GM12878 (cell line): ENCODE measurements at regions not wholly inside any gene's neighbourhood (a gene's known extent, or its start where the extent isn't known, plus 50 kb on each side); places are given as distances from the start of the nearest gene placed in this dataset.

Experiments used
- ATAC-seq: fragments of 200-7000 bp; cut with Tn5 transposase; 3 replicates; pipeline ENCODE4 v1.9.1; 2020; ENCODE audit warnings: mild to moderate bottlenecking, moderate library complexity
- BruUV-seq: library from RNA; stranded (reverse); fragments of 400-500 nt; replicated peaks from 2 replicates; lab custom pipeline; 2021; lab: Mats Ljungman, UMichigan
- CTCF ChIA-PET: fragments of 300-600 bp; sonication (Branson Sonifier 250); formaldehyde crosslinking; extraction: SDS; loops from one replicate; lab custom pipeline; 2021; ENCODE audit warnings: inconsistent platforms; lab: Yijun Ruan, JAX
- POLR2A ChIA-PET: fragments of 350-600 bp; formaldehyde crosslinking; extraction: SDS; loops from one replicate; lab custom pipeline; 2021; ENCODE audit warnings: inconsistent platforms; lab: Charles Lee
- RAD21 ChIA-PET: fragments of 300-600 bp; sonication (Branson Sonifier 250); formaldehyde crosslinking; loops from one replicate; lab custom pipeline; 2023; ENCODE audit warnings: antibody characterized with exemption; ENCODE audit not compliant: unreplicated experiment; lab: Charles Lee
- SMC1A ChIA-PET: fragments of 300-600 bp; sonication (Branson Sonifier 250); formaldehyde crosslinking; loops from one replicate; lab custom pipeline; 2023; ENCODE audit not compliant: unreplicated experiment, uncharacterized antibody; lab: Charles Lee
- DNase-seq: peaks from one replicate; pipeline ENCODE4 v3.0.0-alpha.2; 2011; ENCODE audit warnings: low read depth, low spot score
- FAIRE-seq: peaks from 3 replicates; lab custom pipeline; 2011; peaks lifted over from hg19 to GRCh38; lab: Jason Lieb, UNC
- H2AFZ ChIP-seq: 2 replicates; pipeline ENCODE4 v1.6.0; 2011; ENCODE audit warnings: low read depth, low read length, control low read depth; ENCODE audit not compliant: control insufficient read depth
- H3K27ac ChIP-seq: 2 replicates; pipeline ENCODE4 v1.5.1; 2011; ENCODE audit warnings: control low read depth; ENCODE audit not compliant: control insufficient read depth, insufficient read depth
- H3K27me3 ChIP-seq, 2 experiments: replicated peaks in 1 of 2; 2 replicates each; pipeline versions ENCODE4 v1.6.0 to v1.6.1; 2011; ENCODE audit warnings: low read length in 1 of 2; ENCODE audit not compliant: control insufficient read depth in 2 of 2, insufficient read depth in 2 of 2
- H3K36me3 ChIP-seq, 2 experiments: 2 replicates each; pipeline ENCODE4 v1.5.1; 2011; ENCODE audit warnings: low read length in 1 of 2; ENCODE audit not compliant: control insufficient read depth in 2 of 2, insufficient read depth in 2 of 2
- H3K4me1 ChIP-seq: 2 replicates; pipeline ENCODE4 v1.6.1; 2011; ENCODE audit warnings: mild to moderate bottlenecking, low read length, moderate library complexity, mixed read lengths; ENCODE audit not compliant: control insufficient read depth, insufficient read depth
- H3K4me2 ChIP-seq: 2 replicates; pipeline ENCODE4 v1.6.0; 2011; ENCODE audit warnings: control low read depth; ENCODE audit not compliant: control insufficient read depth, insufficient read depth
- H3K4me3 ChIP-seq: fragments of 200-600 bp; sonication (generic); 2 replicates; pipeline ENCODE4 v1.5.1; 2016
- H3K79me2 ChIP-seq: 2 replicates; pipeline ENCODE4 v1.6.0; 2011; ENCODE audit warnings: low read length; ENCODE audit not compliant: control insufficient read depth, insufficient read depth
- H3K9ac ChIP-seq: 2 replicates; pipeline ENCODE4 v1.8.0; 2011; ENCODE audit warnings: low read length, control low read depth, mixed read lengths; ENCODE audit not compliant: control insufficient read depth, insufficient read depth
- H3K9me3 ChIP-seq: replicated peaks from 3 replicates; pipeline ENCODE4 v1.5.1; 2011; ENCODE audit warnings: mild to moderate bottlenecking, low read length; ENCODE audit not compliant: control insufficient read depth, insufficient read depth
- H4K20me1 ChIP-seq: 2 replicates; pipeline ENCODE4 v1.6.0; 2011; ENCODE audit not compliant: control insufficient read depth, insufficient read depth
- BHLHE40 ChIP-seq, 2 experiments: fragments of 450-650 bp in 1 of 2; IDR thresholded peaks; 2 replicates each; pipeline ENCODE4 v1.6.1; 2011 to 2017; ENCODE audit warnings: low read depth in 2 of 2, borderline replicate concordance in 1 of 2, improper control_type of control experiment in 1 of 2, low read length in 1 of 2, mild to moderate bottlenecking in 1 of 2
- CBX5 ChIP-seq: sonication (generic); IDR thresholded peaks from 2 replicates; pipeline ENCODE4 v1.6.1; 2016; ENCODE audit warnings: low read depth, moderate library complexity, mild to moderate bottlenecking, inconsistent platforms
- CTCF ChIP-seq, 3 experiments: IDR thresholded peaks in 2 of 3; conservative IDR thresholded peaks in 1 of 3; 2 replicates each; pipeline ENCODE4 v1.5.1; 2011; ENCODE audit warnings: low read depth in 3 of 3, low read length in 3 of 3, mild to moderate bottlenecking in 3 of 3, control low read depth in 2 of 3, moderate library complexity in 2 of 3, inconsistent platforms in 1 of 3, mixed read lengths in 1 of 3; ENCODE audit not compliant: control insufficient read depth in 2 of 3, insufficient read depth in 1 of 3; ENCODE audit errors: extremely low read depth in 1 of 3
- HDGF ChIP-seq: fragments of 450-650 bp; IDR thresholded peaks from 2 replicates; pipeline ENCODE4 v1.6.1; 2016; ENCODE audit warnings: antibody characterized with exemption
- IRF5 ChIP-seq: fragments of 450-650 bp; IDR thresholded peaks from 2 replicates; pipeline ENCODE4 v1.6.1; 2017; ENCODE audit warnings: borderline replicate concordance
- RAD51 ChIP-seq: fragments of 450-650 bp; IDR thresholded peaks from 2 replicates; pipeline ENCODE4 v1.6.1; 2016; ENCODE audit warnings: moderate library complexity, mild to moderate bottlenecking, inconsistent platforms
- SMAD1 ChIP-seq: fragments of 450-650 bp; IDR thresholded peaks from 2 replicates; pipeline ENCODE4 v1.6.1; 2018; ENCODE audit warnings: mild to moderate bottlenecking, low read depth; ENCODE audit not compliant: partially characterized antibody
- STAT3 ChIP-seq: IDR thresholded peaks from 2 replicates; pipeline ENCODE4 v1.6.1; 2011; ENCODE audit warnings: low read depth, low read length, improper control_type of control experiment
- SUPT20H ChIP-seq: IDR thresholded peaks from 2 replicates; pipeline ENCODE4 v1.6.1; 2011; ENCODE audit warnings: low read depth, mild to moderate bottlenecking, low read length, moderate library complexity, borderline replicate concordance; ENCODE audit not compliant: control insufficient read depth
- TCF12 ChIP-seq: IDR thresholded peaks from 2 replicates; pipeline ENCODE4 v1.6.1; 2011; ENCODE audit warnings: low read depth, mild to moderate bottlenecking, low read length
- TCF7 ChIP-seq: IDR thresholded peaks from 2 replicates; pipeline ENCODE4 v1.6.1; 2014; ENCODE audit warnings: antibody characterized with exemption, borderline replicate concordance
- USF1 ChIP-seq: IDR thresholded peaks from 2 replicates; pipeline ENCODE4 v1.6.1; 2011; ENCODE audit warnings: borderline replicate concordance, low read depth, mild to moderate bottlenecking, moderate library complexity, mixed read lengths, low read length; ENCODE audit not compliant: insufficient read depth; ENCODE audit errors: extremely low read length
- ZNF384 ChIP-seq: IDR thresholded peaks from 2 replicates; pipeline ENCODE4 v1.6.1; 2012; ENCODE audit warnings: low read depth, mild to moderate bottlenecking, low read length, improper control_type of control experiment, borderline replicate concordance
- ZNF592 ChIP-seq: fragments of 450-650 bp; IDR thresholded peaks from 2 replicates; pipeline ENCODE4 v1.6.1; 2017; ENCODE audit warnings: mild to moderate bottlenecking, moderate library complexity
- WGBS: methylation state at CpG from one replicate; pipeline ENCODE4 v1.1.6; 2016; ENCODE audit warnings: low lambda C conversion rate; ENCODE audit not compliant: insufficient replicate concordance, insufficient coverage; ENCODE audit errors: missing lambda C conversion rate; 5-methylcytosine and 5-hydroxymethylcytosine counted together
- in situ Hi-C: fragments of 300-500 bp; cut with MboI; formaldehyde crosslinking; loops from 9 replicates; pipeline ENCODE4 v1.14.3; 2018; ENCODE audit warnings: mixed read lengths
- intact Hi-C: fragments of 100-400 bp; cut with micrococcal nuclease; formaldehyde crosslinking; loops from one replicate; pipeline ENCODE4 v1.14.2; 2022; ENCODE audit not compliant: unreplicated experiment

- ChIA-PET RAD21 (no interaction called here), CTCF (interaction anchor here (1.0 to 1.4 kb wide), 3 partner anchors 13 to 56 kb away, joined by 3 read pairs; no protein-coding TSS in a partner anchor), POLR2A (no interaction called here), SMC1A (interaction anchor here (0.8 to 1.1 kb wide), 2 partner anchors 15 to 54 kb away, joined by 3 read pairs; no protein-coding TSS in a partner anchor)
- no TSS peak for BruUV-seq
- Histone ChIP-seq H3K4me1 (no peaks in the 10 kb centered on the region), H3K27ac (no peak overlapping the region), H3K79me2 (no peaks in the 10 kb centered on the region), H4K20me1 (no peaks in the 10 kb centered on the region), H3K9ac (no peak overlapping the region), H3K4me2 (no peak overlapping the region), H3K36me3 (no peaks in the 10 kb centered on the region), H3K27me3 (no peaks in the 10 kb centered on the region), H3K9me3 (no peaks in the 10 kb centered on the region; the same call in 2 of the 3 replicates), H3K4me3 (no peak overlapping the region), H2AFZ (no peak overlapping the region)
- WGBS: 0% methylated on average over 3 of the region's 3 CpGs
- no peak for ATAC-seq
- FAIRE-seq: no peak
- no peak for DNase-seq
- in situ Hi-C loops (no loop called here), intact Hi-C loops (no loop called here)
- TF ChIP-seq HDGF (no peak), STAT3 (no peak), ZNF592 (no peak), RAD51 (no peak), SUPT20H (no peak), ZNF384 (no peak), IRF5 (no peak), USF1 (no peak), SMAD1 (no peak), TCF12 (no peak), BHLHE40 (IDR thresholded peaks at IDR 0.05; ENCODE audit: borderline replicate concordance in 1 of 2, low read depth in 2 of 2, low read length in 1 of 2) (no peak), CTCF (IDR thresholded peaks at IDR 0.05 in 2 of 3, conservative IDR thresholded peaks at IDR 0.05 in 1 of 3; ENCODE audit: control insufficient read depth in 2 of 3, extremely low read depth in 1 of 3, insufficient read depth in 1 of 3, low read depth in 3 of 3, low read length in 3 of 3) (no peak), TCF7 (no peak), CBX5 (no peak)
Observed at GRCh38 chr18:4582431-4583335, 127.6 kb upstream of the DLGAP1 start.
